ENCODE measurements at regions not wholly inside any gene's neighbourhood (a gene's known extent, or its start where the extent isn't known, plus 50 kb on each side); places are given as distances from the start of the nearest gene placed in this dataset.
A peak's percentile ranks its signal among the peaks of the same experiment; 100 is the strongest.

DNA sequence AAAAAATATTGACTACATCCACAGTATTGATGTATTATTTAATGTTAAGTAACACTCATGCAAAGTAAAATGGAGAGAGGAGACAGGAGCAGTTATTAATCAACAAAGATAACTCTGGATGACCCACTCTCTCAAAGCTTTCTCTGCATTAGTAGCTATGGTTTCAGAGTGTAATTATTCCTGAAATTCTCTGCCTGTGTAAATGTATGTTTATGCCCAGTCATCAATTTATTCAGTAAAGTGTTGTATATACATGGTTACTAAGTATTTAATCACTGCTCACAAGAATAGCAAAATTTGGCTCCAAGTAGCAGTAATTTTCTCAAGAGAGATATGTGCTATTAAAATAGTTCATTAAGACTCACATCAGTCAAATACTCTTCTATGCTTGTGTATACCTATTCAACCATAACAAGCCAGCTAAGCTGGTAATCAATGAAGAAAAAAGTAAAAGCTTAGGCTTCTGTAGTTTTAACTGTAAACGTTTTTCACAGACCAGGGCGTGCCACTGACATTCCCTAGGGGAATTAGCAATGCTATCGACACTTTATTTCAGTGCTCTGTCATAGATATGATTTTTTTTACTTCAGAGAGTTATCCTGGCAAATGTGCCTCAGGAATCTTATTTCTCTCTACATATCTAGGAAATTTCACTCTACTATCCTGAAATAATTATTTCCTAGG lies 54.0 kb upstream of the RAB32 start:
- Histone ChIP-seq H2BK120ac (ENCODE audit: low read depth, low read length) (no peak overlapping the region), H2BK5ac (ENCODE audit: low read depth, low read length, poor library complexity, severe bottlenecking) (no peak overlapping the region), H3K9me1 (ENCODE audit: insufficient read depth, low read length) (no peaks in the 10 kb centered on the region), H4K20me1 (ENCODE audit: insufficient read depth, low read length) (no peaks in the 10 kb centered on the region), H2BK20ac (ENCODE audit: low read depth, low read length) (no peak overlapping the region), H3K56ac (ENCODE audit: extremely low read depth, insufficient read depth, low read length) (no peak overlapping the region), H3K4me1 (ENCODE audit: control insufficient read depth, insufficient read depth, low read length) (no peaks in the 10 kb centered on the region), H3K36me3 (ENCODE audit: control insufficient read depth, insufficient read depth, low read length) (no peaks in the 10 kb centered on the region), H3K27ac (ENCODE audit: insufficient read depth, low read length) (no peak overlapping the region), H3K9ac (ENCODE audit: low read depth, low read length) (no peak overlapping the region), H3K14ac (replicated peaks; ENCODE audit: low read depth, low read length) (no peak overlapping the region), H2BK15ac (ENCODE audit: low read depth, low read length) (no peak overlapping the region), H4K91ac (ENCODE audit: insufficient read depth, low read depth, low read length) (no peak overlapping the region), H3K4ac (ENCODE audit: low read depth, low read length) (no peak overlapping the region), H3K9me3 (ENCODE audit: control insufficient read depth, insufficient read depth, low read length) (no peaks in the 10 kb centered on the region), H3K23ac (ENCODE audit: low read depth, low read length) (no peak overlapping the region), H3K18ac (ENCODE audit: low read depth, low read length) (no peak overlapping the region), H2AK5ac (ENCODE audit: low read depth, low read length) (no peak overlapping the region), H3K79me1 (ENCODE audit: low read depth in 1 of 2, low read length in 2 of 2) (no peaks in the 10 kb centered on the region), H3K4me2 (ENCODE audit: low read depth, low read length) (no peak overlapping the region), H2AFZ (replicated peaks; ENCODE audit: low read length, poor library complexity) (no peak overlapping the region), H4K8ac (ENCODE audit: low read depth in 2 of 2, low read length in 2 of 2) (no peak overlapping the region), H3K4me3 (ENCODE audit: insufficient read depth, low read depth, low read length) (no peak overlapping the region), H2AK9ac (replicated peaks; ENCODE audit: low read depth, low read length, poor library complexity) (no peak overlapping the region), H4K5ac (ENCODE audit: low read depth, low read length) (no peak overlapping the region), H3K27me3 (ENCODE audit: control insufficient read depth, insufficient read depth, low read length) (no peaks in the 10 kb centered on the region)
- ATAC-seq (ENCODE audit: low read depth) (no peak), DNase-seq (no peak)
- ChIA-PET POLR2A (ENCODE audit: unreplicated experiment) (no interaction called here), CTCF (no interaction called here)
- TF ChIP-seq MAZ (IDR thresholded peaks at IDR 0.05; ENCODE audit: borderline replicate concordance, low read depth, low read length) = no peak
- no peak for TF ChIP-seq RFX5 (IDR thresholded peaks at IDR 0.05; ENCODE audit: low read depth, low read length)
- no peak for TF ChIP-seq MXI1 (IDR thresholded peaks at IDR 0.05; ENCODE audit: borderline replicate concordance, low read depth, low read length)
- TF ChIP-seq FOS (IDR thresholded peaks at IDR 0.05; ENCODE audit: low read depth, low read length) = no peak
- TF ChIP-seq CHD1 (IDR thresholded peaks at IDR 0.05; ENCODE audit: low read depth, low read length) = no peak
- TF ChIP-seq MAFK (IDR thresholded peaks at IDR 0.05; ENCODE audit: low read depth, low read length) = peak; percentile 91
- TF ChIP-seq SMC3 (IDR thresholded peaks at IDR 0.05; ENCODE audit: low read depth, low read length) = no peak
- TF ChIP-seq, protein P1, sequence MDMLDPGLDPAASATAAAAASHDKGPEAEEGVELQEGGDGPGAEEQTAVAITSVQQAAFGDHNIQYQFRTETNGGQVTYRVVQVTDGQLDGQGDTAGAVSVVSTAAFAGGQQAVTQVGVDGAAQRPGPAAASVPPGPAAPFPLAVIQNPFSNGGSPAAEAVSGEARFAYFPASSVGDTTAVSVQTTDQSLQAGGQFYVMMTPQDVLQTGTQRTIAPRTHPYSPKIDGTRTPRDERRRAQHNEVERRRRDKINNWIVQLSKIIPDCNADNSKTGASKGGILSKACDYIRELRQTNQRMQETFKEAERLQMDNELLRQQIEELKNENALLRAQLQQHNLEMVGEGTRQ (IDR thresholded peaks at IDR 0.05; ENCODE audit: low read depth, low read length) = no peak
- intact Hi-C loops (cut with micrococcal nuclease) = no loop called here
- WGBS, 2 experiments (ENCODE audit: extremely low coverage in 2 of 2, insufficient read length in 1 of 2) = no CpG with 5 or more reads among the region's 3 CpGs
- in situ Hi-C loops (cut with MboI; ENCODE audit: low sequenced_read_pairs) = no loop called here
- no TSS peak for BruUV-seq (replicated peaks)
- dilution Hi-C loops (cut with HindIII; ENCODE audit: low sequenced_read_pairs, unreplicated experiment) = no loop called here
